Activated CD8-positive, alpha-beta T cell treated with anti-CD3 and anti-CD28 coated beads for 36 hours (primary cell): ENCODE measurements at regions not wholly inside any gene's neighbourhood (a gene's known extent, or its start where the extent isn't known, plus 50 kb on each side); places are given as distances from the start of the nearest gene placed in this dataset.

Source experiments
- ATAC-seq: fragments of 200-7000 bp; cut with Tn5 transposase; one replicate; pipeline ENCODE4 v1.10.0; 2021; ENCODE audit warnings: mild to moderate bottlenecking, moderate library complexity
- CTCF ChIA-PET: fragments of 350-600 bp; sonication (Branson Sonifier 250); formaldehyde crosslinking; loops from one replicate; lab custom pipeline; 2021; ENCODE audit warnings: antibody characterized with exemption; lab: Charles Lee
- POLR2A ChIA-PET: fragments of 350-600 bp; sonication (Branson Sonifier 250); formaldehyde crosslinking; loops from one replicate; lab custom pipeline; 2021; ENCODE audit warnings: antibody characterized with exemption; lab: Charles Lee
- DNase-seq: peaks from one replicate; pipeline ENCODE4 v3.0.0-alpha.2; 2020
- H3K27ac Mint-ChIP-seq: one replicate; pipeline ENCODE4 v1.8.0; 2021; ENCODE audit warnings: mild to moderate bottlenecking, mixed read lengths
- H3K27me3 Mint-ChIP-seq: one replicate; pipeline ENCODE4 v1.8.0; 2021; ENCODE audit warnings: mixed read lengths
- H3K36me3 Mint-ChIP-seq: one replicate; pipeline ENCODE4 v1.8.0; 2021; ENCODE audit warnings: low read depth, mixed read lengths
- H3K4me1 Mint-ChIP-seq: one replicate; pipeline ENCODE4 v1.8.0; 2021; ENCODE audit warnings: low read depth, mixed read lengths
- H3K4me3 Mint-ChIP-seq: one replicate; pipeline ENCODE4 v1.8.0; 2021; ENCODE audit warnings: mild to moderate bottlenecking, moderate library complexity, mixed read lengths
- H3K9me3 Mint-ChIP-seq: one replicate; pipeline ENCODE4 v1.8.0; 2021; ENCODE audit warnings: mixed read lengths
- intact Hi-C: fragments of 100-400 bp; cut with micrococcal nuclease; formaldehyde crosslinking; loops from one replicate; pipeline ENCODE4 v1.10.0; 2022
- TF ChIP-seq, protein P1 (sequence below): fragments of 200-600 bp; IDR thresholded peaks from one replicate; pipeline ENCODE4 v1.8.0; 2022; ENCODE audit warnings: antibody characterized with exemption, mild to moderate bottlenecking

DNA sequence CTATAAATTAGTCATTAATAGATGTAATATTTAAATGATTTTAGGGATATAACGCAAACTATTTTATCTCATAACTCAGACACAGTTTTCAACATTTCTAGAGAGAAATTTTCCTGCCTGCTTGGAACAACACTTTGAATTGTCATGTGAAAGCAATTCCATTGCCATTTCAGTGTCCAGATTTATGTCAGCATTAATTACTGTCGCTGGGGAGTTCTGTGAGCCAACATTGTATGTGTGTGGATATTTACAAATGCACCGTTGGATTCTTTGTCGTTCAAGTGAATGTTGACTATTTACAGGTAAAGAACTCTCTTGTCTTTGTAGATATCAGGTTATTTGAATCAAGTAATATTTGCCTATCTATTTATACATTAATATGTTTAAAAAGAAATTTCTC lies 465.3 kb upstream of the RGS6 start:
- no peaks in the 10 kb centered on the region for H3K27me3 Mint-ChIP-seq
- DNase-seq (no peak), ATAC-seq (no peak)
- intact Hi-C loops: no loop called here
- POLR2A ChIA-PET: no interaction called here
- CTCF ChIA-PET: no interaction called here
- TF ChIP-seq, protein P1, sequence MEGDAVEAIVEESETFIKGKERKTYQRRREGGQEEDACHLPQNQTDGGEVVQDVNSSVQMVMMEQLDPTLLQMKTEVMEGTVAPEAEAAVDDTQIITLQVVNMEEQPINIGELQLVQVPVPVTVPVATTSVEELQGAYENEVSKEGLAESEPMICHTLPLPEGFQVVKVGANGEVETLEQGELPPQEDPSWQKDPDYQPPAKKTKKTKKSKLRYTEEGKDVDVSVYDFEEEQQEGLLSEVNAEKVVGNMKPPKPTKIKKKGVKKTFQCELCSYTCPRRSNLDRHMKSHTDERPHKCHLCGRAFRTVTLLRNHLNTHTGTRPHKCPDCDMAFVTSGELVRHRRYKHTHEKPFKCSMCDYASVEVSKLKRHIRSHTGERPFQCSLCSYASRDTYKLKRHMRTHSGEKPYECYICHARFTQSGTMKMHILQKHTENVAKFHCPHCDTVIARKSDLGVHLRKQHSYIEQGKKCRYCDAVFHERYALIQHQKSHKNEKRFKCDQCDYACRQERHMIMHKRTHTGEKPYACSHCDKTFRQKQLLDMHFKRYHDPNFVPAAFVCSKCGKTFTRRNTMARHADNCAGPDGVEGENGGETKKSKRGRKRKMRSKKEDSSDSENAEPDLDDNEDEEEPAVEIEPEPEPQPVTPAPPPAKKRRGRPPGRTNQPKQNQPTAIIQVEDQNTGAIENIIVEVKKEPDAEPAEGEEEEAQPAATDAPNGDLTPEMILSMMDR: no peak
- H3K9me3 Mint-ChIP-seq: peaks cover 9% of the 10 kb centered on the region
- H3K36me3 Mint-ChIP-seq: peaks cover 24% of the 10 kb centered on the region
- H3K4me3 Mint-ChIP-seq: no peak overlapping the region
- H3K4me1 Mint-ChIP-seq: peaks cover 14% of the 10 kb centered on the region
- H3K27ac Mint-ChIP-seq: no peak overlapping the region

GRCh38 chr14:71467361-71467811 lies 464.8 kb upstream of the RGS6 start:
- ChIA-PET POLR2A (interaction anchor here (1.0 kb wide), 1 partner anchor 58 kb away, joined by 3 read pairs; no protein-coding TSS in a partner anchor), CTCF (no interaction called here)
- H3K4me3 Mint-ChIP-seq: no peak overlapping the region
- TF ChIP-seq, protein P1: no peak
- intact Hi-C loops: no loop called here
- DNase-seq: no peak
- no peak for ATAC-seq
- peaks cover 9% of the 10 kb centered on the region for H3K9me3 Mint-ChIP-seq
- H3K4me1 Mint-ChIP-seq: peaks cover 18% of the 10 kb centered on the region
- no peaks in the 10 kb centered on the region for H3K27me3 Mint-ChIP-seq
- no peak overlapping the region for H3K27ac Mint-ChIP-seq
- H3K36me3 Mint-ChIP-seq: peaks cover 24% of the 10 kb centered on the region

DNA sequence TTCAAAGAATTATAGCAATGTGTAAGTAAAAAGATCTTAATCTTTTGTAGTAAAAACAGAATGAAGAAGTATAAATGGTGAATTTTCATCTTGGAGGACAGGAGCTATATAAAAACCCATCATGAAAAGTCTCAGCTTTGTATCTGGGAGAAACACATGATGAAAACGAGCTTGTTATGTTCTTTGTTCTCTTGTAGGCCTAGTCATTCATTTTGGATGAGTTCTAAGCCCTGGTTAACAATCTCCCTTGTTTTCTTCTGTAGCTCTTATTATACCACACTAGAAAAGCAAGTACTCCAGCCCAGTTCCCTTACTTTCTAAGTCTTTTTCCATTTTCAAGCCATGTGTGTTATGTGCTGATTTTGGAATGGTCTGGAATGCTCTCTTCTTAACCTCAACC lies 463.5 kb upstream of the RGS6 start:
- Mint-ChIP-seq H3K27me3 (no peaks in the 10 kb centered on the region), H3K36me3 (peaks cover 18% of the 10 kb centered on the region), H3K9me3 (peaks cover 6% of the 10 kb centered on the region), H3K4me3 (no peak overlapping the region), H3K4me1 (peaks cover 25% of the 10 kb centered on the region), H3K27ac (no peak overlapping the region)
- CTCF ChIA-PET: no interaction called here
- POLR2A ChIA-PET: interaction anchor here (1.0 kb wide), 1 partner anchor 57 kb away, joined by 3 read pairs; no protein-coding TSS in a partner anchor
- no peak for ATAC-seq
- TF ChIP-seq, protein P1: no peak
- intact Hi-C loops: no loop called here
- no peak for DNase-seq

DNA sequence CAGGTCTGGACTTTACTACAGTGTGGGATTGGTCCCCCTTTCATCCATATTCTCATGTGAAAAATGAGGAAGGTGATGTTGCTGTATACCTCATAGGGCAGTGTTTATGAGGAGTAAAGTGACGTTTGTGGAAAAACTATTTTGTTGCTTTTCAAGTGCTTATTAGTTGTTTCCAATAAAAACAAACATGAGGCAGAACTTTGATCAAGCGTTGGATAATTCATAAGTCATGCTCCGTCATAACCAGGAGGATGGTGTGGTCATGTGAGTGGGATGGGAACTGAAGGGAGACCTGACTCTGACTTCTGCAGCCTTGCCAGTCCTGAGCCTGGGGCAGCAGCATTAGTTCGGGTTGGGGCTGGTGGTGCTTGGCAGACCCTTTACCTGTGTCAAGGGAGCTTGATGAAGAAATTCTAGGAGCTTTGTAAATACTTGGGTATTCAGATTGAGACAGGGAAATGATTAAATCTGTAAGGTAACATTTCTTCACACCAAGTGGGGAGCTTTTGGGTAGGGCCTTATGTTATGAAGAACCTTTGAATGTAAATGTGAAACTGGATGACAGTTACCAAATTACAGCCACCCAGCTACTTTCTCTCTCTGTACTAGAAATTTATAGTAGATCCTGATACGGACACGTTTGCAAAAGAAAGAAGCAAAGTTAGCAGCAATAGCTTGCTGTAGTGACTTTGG lies 462.4 kb upstream of the RGS6 start:
- ATAC-seq: no peak
- TF ChIP-seq, protein P1: no peak
- Mint-ChIP-seq H3K27ac (peak overlapping the region; percentile 37), H3K9me3 (peaks cover 6% of the 10 kb centered on the region), H3K36me3 (peaks cover 14% of the 10 kb centered on the region), H3K4me1 (peaks cover 34% of the 10 kb centered on the region), H3K27me3 (no peaks in the 10 kb centered on the region), H3K4me3 (no peak overlapping the region)
- intact Hi-C loops: loop anchor here (10.0 kb wide), 1 partner anchor 145 kb away; the partner anchor contains the start of gene SIPA1L1
- DNase-seq: no peak
- CTCF ChIA-PET: interaction anchor here (1.1 to 1.5 kb wide), 3 partner anchors 9 to 283 kb away, joined by 3 to 4 read pairs (median 4); no protein-coding TSS in a partner anchor
- POLR2A ChIA-PET: no interaction called here
